AG09319 (cell line): ENCODE measurements at regions not wholly inside any gene's neighbourhood (a gene's known extent, or its start where the extent isn't known, plus 50 kb on each side); places are given as distances from the start of the nearest gene placed in this dataset.
A peak's percentile ranks its signal among the peaks of the same experiment; 100 is the strongest.

ENCODE experiments used
- DNase-seq: peaks from one replicate; pipeline ENCODE4 v3.0.0-alpha.2; 2010; ENCODE audit warnings: low read depth; ENCODE audit errors: extremely low read depth
- TF ChIP-seq, protein P1 (sequence below): IDR thresholded peaks from 2 replicates; pipeline ENCODE4 v1.5.1; 2011; ENCODE audit warnings: low read depth, mild to moderate bottlenecking, inconsistent platforms, low read length, moderate library complexity

GRCh38 chr3:15926871-15927270, 129.1 kb upstream of the ANKRD28 start:
- TF ChIP-seq, protein P1, sequence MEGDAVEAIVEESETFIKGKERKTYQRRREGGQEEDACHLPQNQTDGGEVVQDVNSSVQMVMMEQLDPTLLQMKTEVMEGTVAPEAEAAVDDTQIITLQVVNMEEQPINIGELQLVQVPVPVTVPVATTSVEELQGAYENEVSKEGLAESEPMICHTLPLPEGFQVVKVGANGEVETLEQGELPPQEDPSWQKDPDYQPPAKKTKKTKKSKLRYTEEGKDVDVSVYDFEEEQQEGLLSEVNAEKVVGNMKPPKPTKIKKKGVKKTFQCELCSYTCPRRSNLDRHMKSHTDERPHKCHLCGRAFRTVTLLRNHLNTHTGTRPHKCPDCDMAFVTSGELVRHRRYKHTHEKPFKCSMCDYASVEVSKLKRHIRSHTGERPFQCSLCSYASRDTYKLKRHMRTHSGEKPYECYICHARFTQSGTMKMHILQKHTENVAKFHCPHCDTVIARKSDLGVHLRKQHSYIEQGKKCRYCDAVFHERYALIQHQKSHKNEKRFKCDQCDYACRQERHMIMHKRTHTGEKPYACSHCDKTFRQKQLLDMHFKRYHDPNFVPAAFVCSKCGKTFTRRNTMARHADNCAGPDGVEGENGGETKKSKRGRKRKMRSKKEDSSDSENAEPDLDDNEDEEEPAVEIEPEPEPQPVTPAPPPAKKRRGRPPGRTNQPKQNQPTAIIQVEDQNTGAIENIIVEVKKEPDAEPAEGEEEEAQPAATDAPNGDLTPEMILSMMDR: no peak
- no peak for DNase-seq

GRCh38 chr3:15927969-15928368, 130.2 kb upstream of the ANKRD28 start:
- DNase-seq: no peak
- TF ChIP-seq, protein P1: no peak

DNA sequence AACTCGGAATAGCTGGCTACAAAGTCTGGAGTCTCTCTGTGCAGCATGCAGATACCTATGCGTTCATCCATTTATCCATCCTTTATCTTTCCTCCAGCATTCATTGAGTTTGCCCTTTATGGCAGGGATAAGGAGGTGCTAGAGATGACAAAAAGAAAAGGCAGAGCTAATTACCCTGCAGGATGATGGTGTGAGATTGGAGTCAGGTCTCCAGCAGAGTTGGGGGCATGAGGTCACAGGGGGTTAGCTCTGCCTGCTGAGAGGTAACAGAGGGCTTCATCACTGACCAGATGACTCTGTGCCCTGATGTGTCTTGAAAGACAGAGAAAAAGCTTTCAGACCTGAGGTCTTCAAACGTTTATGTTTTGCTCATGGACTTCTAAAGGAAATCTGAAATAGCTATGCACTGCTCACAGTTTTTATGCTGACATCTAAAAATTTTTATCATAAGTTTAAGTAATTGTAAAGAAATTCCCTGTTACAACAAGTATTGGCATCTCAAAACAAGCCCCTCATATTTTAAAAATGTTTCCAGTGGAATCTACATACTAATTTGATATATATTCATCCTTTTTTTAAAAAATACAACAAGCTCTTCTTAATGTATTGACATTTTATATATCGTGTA, 132.3 kb upstream of the ANKRD28 start:
- TF ChIP-seq, protein P1: no peak
- no peak for DNase-seq

DNA sequence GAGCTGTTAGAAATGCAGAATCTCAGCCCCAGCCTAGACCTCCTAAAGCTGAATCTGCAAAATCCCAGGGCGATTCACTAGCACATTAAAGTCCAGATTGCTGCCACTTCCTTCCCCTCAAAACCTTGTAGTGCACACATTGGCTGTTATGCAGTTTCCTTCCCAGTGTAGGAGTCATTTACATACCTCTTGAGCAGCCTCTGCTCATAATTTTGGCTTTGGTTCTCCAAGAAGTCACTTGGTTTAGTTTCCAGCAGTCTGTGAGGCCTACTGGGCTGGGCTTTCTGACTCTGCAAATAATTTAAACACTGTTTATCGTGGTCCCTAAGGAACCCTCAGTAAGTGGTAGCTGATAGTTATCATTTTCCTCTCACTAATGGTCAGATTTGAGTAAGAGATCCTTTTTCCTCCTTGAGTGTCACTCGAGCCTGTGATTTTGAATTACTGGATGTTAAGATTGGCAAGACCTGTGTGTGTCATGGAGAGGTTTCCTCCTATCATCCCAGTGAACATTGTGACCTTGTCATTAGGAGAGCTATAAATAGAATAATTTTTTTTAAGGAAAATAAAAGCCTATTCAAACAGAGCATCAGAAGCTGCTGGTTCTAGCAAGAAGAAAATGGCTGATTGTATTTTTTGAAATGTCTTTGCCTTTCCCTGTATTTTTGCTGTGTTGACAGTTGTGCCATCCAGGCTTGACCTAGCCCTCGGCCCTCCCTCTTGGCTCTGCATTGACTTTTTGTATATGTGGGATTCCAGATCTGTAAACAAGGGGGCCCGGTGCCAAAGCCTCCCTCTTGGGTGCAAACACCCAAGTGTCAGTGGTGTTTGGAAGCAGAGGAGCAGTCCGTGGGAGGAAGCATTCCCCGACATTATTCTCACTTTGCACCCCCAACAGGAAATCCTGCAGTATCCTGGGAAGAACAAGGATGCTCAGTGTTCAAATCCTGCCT, 134.8 kb upstream of the ANKRD28 start:
- TF ChIP-seq, protein P1: no peak
- DNase-seq: no peak

GRCh38 chr3:15933439-15934139, 135.8 kb upstream of the ANKRD28 start:
- DNase-seq: peak; percentile 38
- TF ChIP-seq, protein P1: no peak

- TF ChIP-seq, protein P1: no peak
- no peak for DNase-seq
Measured at GRCh38 chr3:15934389-15935195, 136.8 kb upstream of the ANKRD28 start.
